T47D (cell line): ENCODE measurements at regions not wholly inside any gene's neighbourhood (a gene's known extent, or its start where the extent isn't known, plus 50 kb on each side); places are given as distances from the start of the nearest gene placed in this dataset.
"Not testable (repeated sequence)": the region's sequence is repeated elsewhere in the genome, so short reads cannot be mapped to it uniquely, and the experiment has no call there.

ENCODE experiments used
- DNase-seq, 2 experiments: peaks; one replicate each; pipeline versions ENCODE4 v3.0.0 to v3.0.0-alpha.2; 2011 to 2012; ENCODE audit warnings: low read depth in 1 of 2, low spot score in 1 of 2
- JUND ChIP-seq: IDR thresholded peaks from 2 replicates; pipeline ENCODE4 v1.6.1; 2012; ENCODE audit warnings: low read depth
- in situ Hi-C: cut with HindIII; loops from 2 replicates; pipeline ENCODE4 v1.10.0; 2016; ENCODE audit warnings: low sequenced_read_pairs, low pct_unique_long_range_greater_than_20kb

DNA sequence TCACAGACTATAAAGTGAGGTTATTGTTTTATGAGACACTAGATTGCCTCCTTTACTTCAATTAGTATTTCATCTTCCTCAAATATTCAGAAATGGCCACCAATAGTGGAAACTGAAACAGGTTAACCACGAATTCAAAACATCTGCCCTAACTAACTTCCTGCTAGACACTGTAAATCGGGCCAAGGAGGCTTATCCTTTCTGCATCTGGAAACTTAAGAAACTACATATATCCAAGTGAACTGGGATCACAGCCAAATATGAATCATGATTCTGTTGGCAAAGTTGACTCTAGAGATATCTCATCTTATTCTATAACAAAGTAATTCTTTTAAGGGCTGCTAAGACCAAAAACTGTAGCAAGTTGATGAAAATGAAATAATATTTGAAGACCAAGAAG lies 136.6 kb upstream of the ZC3H15 start:
- TF ChIP-seq JUND, result no peak
- in situ Hi-C loops, result no loop called here
- peak in 1 of 2 experiments; percentile 2 for DNase-seq

DNA sequence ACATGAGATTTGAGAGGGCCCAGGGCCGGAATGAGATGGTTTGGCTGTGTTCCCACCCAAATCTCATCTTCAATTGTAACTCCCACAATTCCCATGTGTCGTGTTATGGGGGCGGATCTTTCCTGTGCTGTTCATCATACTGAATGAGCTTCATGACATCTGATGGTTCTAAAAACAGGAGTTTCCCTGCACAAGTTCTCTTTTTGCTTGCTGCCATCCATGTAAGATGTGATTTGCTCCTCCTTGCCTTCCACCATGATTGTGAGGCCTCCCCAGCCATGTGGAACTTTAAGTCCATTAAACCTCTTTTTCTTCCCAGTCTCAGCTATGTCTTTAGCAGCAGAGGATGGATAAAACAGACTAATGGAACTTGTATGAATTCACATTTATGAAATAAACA lies 131.9 kb upstream of the ZC3H15 start:
- DNase-seq, in situ Hi-C loops: not testable (repeated sequence)

DNA sequence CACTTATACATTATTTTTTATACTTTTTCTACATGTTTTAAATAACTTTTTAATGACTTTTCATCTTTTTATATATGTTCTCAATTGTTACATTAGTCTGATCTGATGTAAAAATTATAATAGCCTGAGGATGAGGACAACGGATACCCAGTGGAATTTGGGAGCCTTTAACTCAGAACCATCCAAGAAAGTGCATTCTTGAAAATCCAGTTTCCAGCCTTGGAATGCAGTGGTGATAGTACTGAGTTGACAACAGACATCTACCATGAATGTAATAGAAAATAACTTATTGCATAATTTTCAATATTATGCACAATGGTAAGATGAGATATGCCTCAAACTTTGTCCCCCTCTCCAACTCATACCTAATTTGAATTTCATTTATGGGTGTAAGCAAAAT lies 120.7 kb upstream of the ZC3H15 start:
- in situ Hi-C loops, result no loop called here
- DNase-seq, result no peak
- no peak for TF ChIP-seq JUND

DNA sequence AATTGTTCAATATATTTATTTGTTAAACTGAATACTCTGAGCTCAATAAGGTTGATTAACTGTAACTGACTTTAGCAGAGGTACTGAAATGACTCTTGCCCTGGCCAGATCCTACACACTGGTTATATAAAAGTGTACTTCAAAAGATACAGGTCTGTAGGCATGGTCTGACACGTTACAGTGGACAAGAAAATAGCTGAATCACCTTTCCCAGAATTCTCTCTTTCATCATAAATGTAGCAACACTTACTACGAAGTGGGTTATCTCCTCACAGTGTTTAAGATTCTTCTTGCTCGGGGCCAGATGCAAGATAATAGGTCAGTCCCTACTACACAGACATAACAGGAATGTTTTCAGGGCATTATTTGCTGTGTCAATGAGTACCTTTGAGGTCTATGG lies 107.0 kb upstream of the ZC3H15 start:
- no peak for DNase-seq
- in situ Hi-C loops, result no loop called here
- no peak for TF ChIP-seq JUND

DNA sequence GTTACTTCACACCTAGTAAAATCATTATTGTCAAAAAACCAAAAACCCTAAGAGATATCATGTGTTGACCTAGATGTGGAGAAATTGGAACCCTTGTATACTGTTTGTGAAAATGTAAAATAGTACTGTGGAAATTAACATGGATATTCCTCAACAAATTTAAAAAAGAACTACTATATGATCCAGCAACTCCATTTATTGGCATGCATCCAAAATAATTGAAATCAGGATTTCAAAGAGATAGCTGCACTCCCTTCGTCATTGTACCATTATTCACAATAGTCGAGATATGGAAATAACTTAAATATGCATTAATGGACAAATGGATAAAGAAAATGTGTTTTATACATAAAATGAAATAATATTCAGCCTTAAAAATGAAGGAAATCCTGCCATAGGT lies 105.3 kb upstream of the ZC3H15 start:
- in situ Hi-C loops, result no loop called here
- TF ChIP-seq JUND, result no peak
- DNase-seq, result no peak

DNA sequence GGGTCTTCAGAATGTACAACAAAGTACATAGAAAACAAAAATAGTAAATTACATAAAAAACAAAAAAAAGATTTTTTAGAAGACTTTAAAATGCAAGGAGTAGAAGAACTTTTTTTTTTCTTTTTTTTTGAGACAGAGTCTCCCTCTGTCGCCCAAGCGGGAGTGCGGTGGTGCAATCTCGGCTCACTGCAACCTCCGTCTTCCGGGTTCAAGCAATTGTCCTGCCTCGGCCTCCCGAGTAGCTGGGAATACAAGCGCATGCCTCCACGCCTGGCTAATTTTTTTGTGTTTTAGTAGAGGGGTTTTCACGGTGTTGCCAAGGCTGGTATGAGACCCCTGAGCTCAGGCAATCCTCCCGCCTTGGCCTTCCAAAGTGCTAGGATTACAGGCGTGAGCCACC lies 104.5 kb upstream of the ZC3H15 start:
- no peak for TF ChIP-seq JUND
- DNase-seq, result no peak
- in situ Hi-C loops, result no loop called here

DNA sequence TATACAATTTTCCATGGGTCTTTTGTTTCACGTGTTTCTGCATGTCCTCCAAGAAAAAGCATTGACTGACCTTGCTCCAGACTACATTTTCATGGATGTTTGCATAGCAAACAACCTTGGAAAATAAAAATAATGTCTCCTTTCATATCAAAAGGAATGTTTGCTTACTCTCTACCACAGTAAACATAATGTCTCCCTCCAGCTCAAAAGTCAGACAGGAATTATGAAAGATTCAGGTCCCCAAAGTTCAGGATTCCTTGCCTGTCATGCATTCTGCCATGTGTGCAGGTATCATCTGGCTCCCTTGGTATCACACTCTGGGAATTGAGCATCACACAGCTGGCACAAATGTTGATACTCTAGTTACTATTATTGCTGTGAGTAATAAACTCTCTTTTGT lies 103.1 kb upstream of the ZC3H15 start:
- no peak for TF ChIP-seq JUND
- peak in 1 of 2 experiments; percentile 0 for DNase-seq
- in situ Hi-C loops, result no loop called here

DNA sequence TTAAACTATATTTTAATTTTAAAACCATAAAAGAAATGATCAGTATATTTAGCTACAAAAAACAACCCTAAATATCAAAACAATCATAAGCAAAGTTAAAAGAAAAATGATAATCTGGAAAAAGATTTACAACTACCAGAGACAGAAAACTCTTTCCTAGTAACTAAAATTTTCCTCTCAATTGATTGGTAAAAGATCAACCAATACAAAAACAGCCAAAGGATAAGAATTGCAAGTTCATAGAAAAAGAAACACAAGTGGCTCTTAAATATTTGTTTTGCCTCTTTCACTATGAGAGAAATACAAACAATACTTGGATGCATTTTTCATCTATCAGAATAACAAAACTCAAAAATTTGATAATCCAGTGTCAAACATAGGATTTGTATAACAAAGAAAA lies 101.8 kb upstream of the ZC3H15 start:
- TF ChIP-seq JUND, result no peak
- in situ Hi-C loops, result no loop called here
- no peak for DNase-seq

DNA sequence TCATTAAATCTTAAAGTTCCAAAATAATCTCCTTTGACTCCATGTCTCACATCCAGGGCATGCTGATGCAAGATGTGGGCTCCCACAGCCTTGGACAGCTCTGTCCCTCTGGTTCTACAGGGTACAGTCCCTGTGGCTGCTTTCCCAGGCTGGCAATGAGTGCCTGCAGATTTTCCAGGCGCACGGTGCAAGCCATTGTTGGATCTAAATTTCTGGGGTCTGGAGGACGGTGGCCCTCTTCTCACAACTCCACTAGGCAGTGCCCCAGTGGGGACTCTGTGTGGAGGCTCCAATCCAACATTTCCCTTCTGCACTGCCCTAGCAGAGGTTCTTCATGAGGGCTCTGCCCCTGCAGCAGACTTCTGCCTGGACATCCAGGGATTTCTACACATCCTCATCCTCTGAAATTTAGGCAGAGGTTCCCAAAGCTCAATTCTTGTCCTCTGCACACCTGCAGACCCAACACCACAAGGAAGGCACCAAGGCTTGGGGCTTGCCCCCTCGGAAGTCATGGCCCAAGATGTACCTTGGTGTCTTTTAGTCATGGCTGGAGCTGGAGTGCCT lies 100.3 kb upstream of the ZC3H15 start:
- DNase-seq, in situ Hi-C loops: not testable (repeated sequence)

DNA sequence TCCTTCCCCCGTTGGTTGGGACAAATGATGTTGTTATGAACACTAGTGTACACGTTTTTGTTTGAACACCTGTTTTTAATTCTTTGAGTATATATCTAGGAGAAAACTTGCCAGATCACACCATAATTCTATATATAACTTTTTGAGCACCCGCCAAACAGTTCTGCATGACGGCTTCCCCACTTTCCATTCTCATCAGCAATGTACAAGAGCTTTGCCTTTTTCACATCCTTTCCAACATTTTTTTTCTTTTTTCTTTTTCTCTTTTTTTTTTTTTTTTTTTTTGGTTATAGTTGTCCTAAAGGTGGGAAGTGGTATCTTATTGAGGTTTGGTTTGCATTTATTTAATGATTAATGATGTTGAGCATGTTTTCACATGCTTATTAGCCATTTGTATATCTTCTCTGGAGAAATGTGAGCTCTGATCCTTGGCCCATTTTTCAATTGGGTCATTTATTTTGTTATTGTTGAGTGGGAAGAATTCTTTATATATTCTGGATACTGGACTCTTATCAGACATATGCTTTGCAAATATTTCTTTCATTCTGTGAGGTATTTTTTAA lies 86.9 kb upstream of the ZC3H15 start:
- DNase-seq, result no peak
- in situ Hi-C loops, result no loop called here
- no peak for TF ChIP-seq JUND

DNA sequence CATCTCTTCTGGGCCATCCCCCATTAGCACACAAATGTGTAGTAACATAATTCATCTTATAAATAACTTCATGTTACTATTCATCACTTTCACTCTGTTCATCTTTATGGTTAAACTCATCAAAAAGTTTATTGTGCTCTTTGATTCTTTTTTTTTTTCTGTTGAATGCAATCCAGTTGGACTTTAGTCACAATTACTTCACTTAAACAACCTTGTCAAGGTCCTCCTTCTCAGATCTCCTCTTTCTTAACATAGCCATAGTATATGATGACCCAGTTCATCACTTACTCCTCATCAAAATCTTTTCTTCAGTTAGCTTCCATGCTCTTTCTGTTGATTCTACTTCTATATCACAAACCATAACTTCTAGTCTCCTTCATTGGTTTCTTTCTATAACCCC lies 80.2 kb upstream of the ZC3H15 start:
- DNase-seq, result no peak
- no peak for TF ChIP-seq JUND
- in situ Hi-C loops, result no loop called here

DNA sequence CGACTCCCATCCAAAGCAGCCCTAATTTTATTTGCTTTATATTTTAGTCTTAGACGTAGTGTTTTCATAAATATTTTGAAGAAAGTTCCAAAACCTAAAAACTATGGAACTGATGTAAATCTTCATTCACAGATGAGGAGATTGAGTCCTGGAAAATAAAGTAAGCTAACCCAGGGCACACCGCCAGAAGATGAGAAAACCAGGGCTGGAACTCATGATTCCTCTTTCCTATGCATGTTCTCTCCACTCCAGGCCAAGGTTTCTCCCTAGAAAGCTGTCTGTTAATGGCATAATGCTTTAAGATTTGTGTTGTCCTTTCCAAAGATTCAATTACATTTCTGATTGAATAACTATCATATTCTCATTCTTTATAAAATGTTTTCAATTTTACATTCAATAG lies 78.4 kb upstream of the ZC3H15 start:
- no peak for TF ChIP-seq JUND
- in situ Hi-C loops, result no loop called here
- DNase-seq, result no peak

DNA sequence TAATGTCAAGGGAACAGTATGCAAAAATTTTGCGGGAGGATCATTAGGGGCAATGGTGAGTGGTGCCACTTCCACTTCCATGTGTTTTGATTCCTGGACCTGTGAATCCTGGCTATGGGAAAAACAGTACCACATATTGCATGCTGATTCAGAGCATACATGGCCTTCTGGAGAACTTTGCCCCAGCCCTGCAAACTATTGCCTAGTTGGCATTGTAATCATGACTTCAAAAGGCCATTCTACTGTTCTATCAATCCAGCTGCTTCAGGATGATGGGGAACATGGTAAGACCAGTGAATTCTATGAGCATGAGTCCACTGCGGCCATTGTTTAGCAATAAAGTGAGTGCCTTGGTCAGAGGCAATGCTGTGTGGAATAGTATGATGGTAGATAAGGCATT lies 75.3 kb upstream of the ZC3H15 start:
- no peak for TF ChIP-seq JUND
- in situ Hi-C loops, result no loop called here
- no peak for DNase-seq

DNA sequence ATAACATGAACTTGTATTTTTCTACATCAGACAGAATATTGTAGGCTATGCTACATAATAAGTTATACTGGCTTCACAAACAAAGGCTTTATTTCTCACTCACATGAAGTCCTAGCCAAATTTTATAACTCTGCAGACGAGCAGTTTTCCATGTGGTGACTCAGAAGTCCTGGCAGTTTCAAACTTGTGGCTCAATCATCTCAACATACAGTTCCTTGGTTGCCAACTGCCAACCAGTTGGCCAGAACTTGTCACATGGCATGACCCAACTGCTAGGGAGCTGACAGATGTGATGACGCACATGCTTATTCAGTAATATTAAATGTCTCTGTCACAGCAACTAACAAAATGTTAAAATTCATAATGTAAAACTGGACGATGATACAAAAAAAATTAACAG lies 63.8 kb upstream of the ZC3H15 start:
- no peak for DNase-seq

DNA sequence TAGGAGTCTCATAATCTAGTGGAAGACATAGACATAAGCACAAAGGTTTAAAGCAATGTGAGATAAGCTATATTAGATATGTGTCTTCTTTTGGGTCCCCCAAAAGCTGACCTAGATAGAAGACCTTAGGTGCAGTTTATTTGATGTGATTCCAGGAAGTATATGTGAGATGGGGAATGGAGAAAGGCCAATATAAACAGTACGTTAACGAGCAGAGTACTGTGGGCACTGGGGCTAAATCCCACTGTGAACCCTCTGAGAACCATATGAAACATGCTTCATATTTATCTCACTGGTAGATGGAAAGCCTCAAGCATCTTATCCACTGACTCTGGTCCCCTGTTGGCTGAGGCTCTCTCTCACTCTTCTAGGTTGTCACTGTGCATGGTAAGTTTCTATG lies 62.6 kb upstream of the ZC3H15 start:
- in situ Hi-C loops, result no loop called here
- DNase-seq, result no peak
- TF ChIP-seq JUND, result no peak

More for the DNA sequence above, 63.8 kb upstream of the ZC3H15 start:
- TF ChIP-seq JUND, result no peak
- in situ Hi-C loops, result no loop called here
